Uterus (tissue), 3 donors: ENCODE measurements at regions not wholly inside any gene's neighbourhood (a gene's known extent, or its start where the extent isn't known, plus 50 kb on each side); places are given as distances from the start of the nearest gene placed in this dataset.

Experiments used
- DNase-seq, 2 donors: peaks; one replicate each; pipeline ENCODE4 v3.0.0-alpha.2; 2019 to 2020
- H3K27ac ChIP-seq, 2 donors: fragments of 200-600 bp; sonication (generic); 1 replicate in 1 of 2; 2 replicates in 1 of 2; pipeline ENCODE4 v1.5.1; 2016 to 2018
- H3K27me3 ChIP-seq, 2 donors: fragments of 200-600 bp; sonication (generic); one replicate each; pipeline ENCODE4 v1.5.1; 2018 to 2019; ENCODE audit warnings: control low read depth in 1 of 2
- H3K36me3 ChIP-seq, 2 donors: fragments of 200-600 bp; sonication (generic); one replicate each; pipeline ENCODE4 v1.5.1; 2019; ENCODE audit warnings: control low read depth in 1 of 2
- H3K4me1 ChIP-seq, 2 donors: fragments of 200-600 bp; sonication (generic); one replicate each; pipeline ENCODE4 v1.5.1; 2018 to 2019; ENCODE audit warnings: control low read depth in 1 of 2
- H3K4me3 ChIP-seq, 2 donors: fragments of 200-600 bp; sonication (generic); 1 replicate in 1 of 2; 2 replicates in 1 of 2; pipeline ENCODE4 v1.5.1; 2018 to 2019; ENCODE audit warnings: mild to moderate bottlenecking in 1 of 2
- H3K9me3 ChIP-seq, 2 donors: fragments of 200-600 bp; sonication (generic); one replicate each; pipeline ENCODE4 v1.5.1; 2019; ENCODE audit warnings: control low read depth in 1 of 2
- POLR2A ChIP-seq, 2 donors: fragments of 450-650 bp; IDR thresholded peaks; one replicate each; pipeline ENCODE4 v1.6.1; 2016; ENCODE audit warnings: antibody characterized with exemption in 2 of 2, mild to moderate bottlenecking in 1 of 2, moderate library complexity in 1 of 2
- intact Hi-C: fragments of 100-400 bp; cut with DNase I; formaldehyde crosslinking; loops from one replicate; pipeline ENCODE4 v1.15.1; 2023; ENCODE audit warnings: low total_unique reads
- TF ChIP-seq, protein P1 (sequence below), 4 experiments: fragments of 200-600 bp in 2 of 4; fragments of 450-650 bp in 2 of 4; sonication (generic) in 2 of 4; IDR thresholded peaks; one replicate each; pipeline ENCODE4 v1.5.1; 2016 to 2019; ENCODE audit warnings: antibody characterized with exemption in 4 of 4, mild to moderate bottlenecking in 2 of 4, moderate library complexity in 1 of 4
- donor health status: DM: yes; HTN: yes; CAD: no.

DNA sequence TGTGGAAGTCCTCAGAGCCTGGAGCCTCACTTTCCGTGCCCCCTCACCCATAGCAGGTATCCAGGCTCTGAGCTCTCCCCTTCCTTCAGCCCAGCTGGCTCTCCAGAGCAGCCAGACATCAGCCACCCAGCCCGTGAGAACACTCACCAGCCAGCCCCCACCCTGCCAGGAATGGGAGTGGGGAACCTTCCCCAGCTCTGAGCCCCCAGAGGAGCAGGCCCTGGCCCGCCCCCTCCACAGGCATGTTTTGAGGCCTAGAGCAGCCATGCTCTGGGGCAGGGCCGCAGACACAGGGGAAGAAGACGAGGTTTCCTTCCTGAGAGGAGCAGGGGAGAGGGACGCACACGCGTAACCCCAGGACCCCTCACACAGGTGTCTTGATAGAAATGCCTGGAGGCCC is 70.0 kb upstream of the COL13A1 start:
- no peaks in the 10 kb centered on the region for H3K36me3 ChIP-seq
- no peaks in the 10 kb centered on the region for H3K4me1 ChIP-seq
- H3K27me3 ChIP-seq = no peaks in the 10 kb centered on the region
- intact Hi-C loops = no loop called here
- no peak overlapping the region for H3K4me3 ChIP-seq
- DNase-seq = no peak
- H3K9me3 ChIP-seq = no peaks in the 10 kb centered on the region
- H3K27ac ChIP-seq = no peak overlapping the region
- TF ChIP-seq POLR2A (IDR thresholded peaks at IDR 0.05) = no peak

DNA sequence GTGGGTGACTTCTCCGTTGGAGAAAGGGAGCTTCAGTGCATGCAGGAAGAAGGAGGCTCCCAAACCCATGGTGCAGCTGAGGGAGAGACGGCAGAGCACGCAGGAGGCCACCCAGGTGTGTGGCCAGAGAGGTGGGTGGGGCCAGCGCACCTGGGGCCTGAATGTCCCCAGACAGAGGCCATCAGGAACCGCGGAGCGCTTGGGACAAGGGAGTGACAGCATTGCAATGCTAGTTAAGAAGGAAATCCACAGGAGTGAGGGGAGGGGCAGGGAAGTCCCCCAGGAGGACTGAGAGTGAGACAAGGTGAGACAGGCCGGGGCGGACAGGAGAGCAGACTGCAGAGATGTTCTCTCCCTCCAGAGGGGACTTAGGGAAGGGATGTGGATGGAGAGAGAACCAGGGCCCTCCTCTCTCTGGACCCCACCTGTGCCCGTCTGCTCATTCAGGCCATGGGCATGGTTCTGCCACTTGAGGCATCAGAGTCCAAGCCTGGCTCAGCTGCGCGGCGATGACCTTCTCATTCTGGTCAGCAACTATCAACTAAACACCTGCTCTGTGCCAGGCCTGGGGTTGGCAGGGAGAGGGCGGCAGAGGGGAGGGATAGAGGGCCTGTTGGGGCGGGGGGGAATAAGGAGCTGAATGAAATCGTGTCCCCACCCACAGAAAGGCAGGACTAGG is 69.4 kb upstream of the COL13A1 start:
- H3K9me3 ChIP-seq = no peaks in the 10 kb centered on the region
- no peaks in the 10 kb centered on the region for H3K27me3 ChIP-seq
- H3K4me1 ChIP-seq = no peaks in the 10 kb centered on the region
- no peak for DNase-seq
- H3K27ac ChIP-seq = no peak overlapping the region
- no peak for TF ChIP-seq POLR2A (IDR thresholded peaks at IDR 0.05)
- TF ChIP-seq, protein P1, sequence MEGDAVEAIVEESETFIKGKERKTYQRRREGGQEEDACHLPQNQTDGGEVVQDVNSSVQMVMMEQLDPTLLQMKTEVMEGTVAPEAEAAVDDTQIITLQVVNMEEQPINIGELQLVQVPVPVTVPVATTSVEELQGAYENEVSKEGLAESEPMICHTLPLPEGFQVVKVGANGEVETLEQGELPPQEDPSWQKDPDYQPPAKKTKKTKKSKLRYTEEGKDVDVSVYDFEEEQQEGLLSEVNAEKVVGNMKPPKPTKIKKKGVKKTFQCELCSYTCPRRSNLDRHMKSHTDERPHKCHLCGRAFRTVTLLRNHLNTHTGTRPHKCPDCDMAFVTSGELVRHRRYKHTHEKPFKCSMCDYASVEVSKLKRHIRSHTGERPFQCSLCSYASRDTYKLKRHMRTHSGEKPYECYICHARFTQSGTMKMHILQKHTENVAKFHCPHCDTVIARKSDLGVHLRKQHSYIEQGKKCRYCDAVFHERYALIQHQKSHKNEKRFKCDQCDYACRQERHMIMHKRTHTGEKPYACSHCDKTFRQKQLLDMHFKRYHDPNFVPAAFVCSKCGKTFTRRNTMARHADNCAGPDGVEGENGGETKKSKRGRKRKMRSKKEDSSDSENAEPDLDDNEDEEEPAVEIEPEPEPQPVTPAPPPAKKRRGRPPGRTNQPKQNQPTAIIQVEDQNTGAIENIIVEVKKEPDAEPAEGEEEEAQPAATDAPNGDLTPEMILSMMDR (IDR thresholded peaks at IDR 0.05) = no peak
- intact Hi-C loops = no loop called here
- H3K36me3 ChIP-seq = no peaks in the 10 kb centered on the region
- no peak overlapping the region for H3K4me3 ChIP-seq

DNA sequence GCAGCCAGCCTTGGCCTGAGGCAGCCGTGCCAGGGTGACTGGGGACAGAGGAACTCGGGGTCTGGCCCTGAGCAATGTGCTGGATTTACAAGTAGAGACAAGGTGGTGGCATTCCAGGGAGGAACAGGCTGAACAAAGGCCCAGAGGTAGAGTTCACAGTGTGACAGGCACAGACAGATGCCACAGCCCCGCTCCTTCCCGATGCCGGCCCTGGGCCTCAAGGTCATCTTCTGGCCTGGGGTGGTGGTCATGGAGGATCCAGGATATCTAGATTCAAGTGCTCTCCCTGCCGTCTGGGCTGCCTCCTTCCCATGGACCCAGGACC is 68.9 kb upstream of the COL13A1 start:
- H3K4me3 ChIP-seq = no peak overlapping the region
- TF ChIP-seq, protein P1 (IDR thresholded peaks at IDR 0.05) = no peak
- TF ChIP-seq POLR2A (IDR thresholded peaks at IDR 0.05) = no peak
- DNase-seq = no peak
- H3K4me1 ChIP-seq = no peaks in the 10 kb centered on the region
- no peaks in the 10 kb centered on the region for H3K9me3 ChIP-seq
- H3K36me3 ChIP-seq = no peaks in the 10 kb centered on the region
- intact Hi-C loops = no loop called here
- no peaks in the 10 kb centered on the region for H3K27me3 ChIP-seq
- no peak overlapping the region for H3K27ac ChIP-seq

DNA sequence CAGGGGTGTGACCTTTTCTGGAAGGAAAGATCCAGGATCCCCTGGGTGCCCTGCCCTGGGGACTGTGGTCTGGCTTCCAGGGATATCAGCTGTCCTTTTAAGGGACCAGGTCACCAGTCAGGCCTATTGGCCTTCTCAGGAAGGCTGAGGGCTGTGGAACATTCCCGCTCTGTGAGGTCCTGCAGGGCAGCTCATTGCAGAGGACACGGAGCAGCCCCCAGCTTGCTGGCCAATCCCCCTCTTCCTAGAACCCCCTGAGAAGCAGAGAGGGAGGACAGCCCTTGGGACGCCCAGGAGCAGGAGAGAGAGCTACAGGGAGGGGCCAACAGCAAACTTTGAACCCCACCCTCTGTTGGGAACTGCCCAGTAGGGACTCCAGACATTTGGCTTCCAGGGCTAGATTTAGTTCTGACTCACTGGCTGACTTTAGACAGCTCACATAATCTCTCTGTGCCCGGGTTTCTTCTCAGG is 67.9 kb upstream of the COL13A1 start:
- H3K4me1 ChIP-seq = no peaks in the 10 kb centered on the region
- no peaks in the 10 kb centered on the region for H3K27me3 ChIP-seq
- no peaks in the 10 kb centered on the region for H3K36me3 ChIP-seq
- no peaks in the 10 kb centered on the region for H3K9me3 ChIP-seq
- intact Hi-C loops = no loop called here
- no peak overlapping the region for H3K4me3 ChIP-seq
- H3K27ac ChIP-seq = no peak overlapping the region
- DNase-seq = no peak
- TF ChIP-seq POLR2A (IDR thresholded peaks at IDR 0.05) = no peak
- TF ChIP-seq, protein P1 (IDR thresholded peaks at IDR 0.05) = no peak

DNA sequence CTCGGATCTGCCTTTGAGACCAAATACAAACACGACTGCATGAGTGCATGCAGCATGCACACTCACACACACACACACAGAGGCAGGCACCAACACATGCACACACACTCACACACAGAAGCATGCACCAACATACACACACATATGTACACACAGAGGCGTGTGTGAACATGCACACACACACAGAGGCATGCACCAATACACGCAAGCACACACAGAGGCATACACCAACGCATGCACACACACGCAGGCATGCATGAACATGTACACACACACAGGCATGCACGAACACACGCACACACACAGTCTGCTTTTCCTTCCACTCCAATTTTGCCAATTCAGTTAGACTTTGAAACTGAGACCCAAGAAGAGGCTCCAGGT is 67.3 kb upstream of the COL13A1 start:
- TF ChIP-seq, protein P1 (IDR thresholded peaks at IDR 0.05) = no peak
- TF ChIP-seq POLR2A (IDR thresholded peaks at IDR 0.05) = no peak
- Histone ChIP-seq H3K36me3 (no peaks in the 10 kb centered on the region), H3K27me3 (no peaks in the 10 kb centered on the region), H3K4me1 (no peaks in the 10 kb centered on the region), H3K9me3 (no peaks in the 10 kb centered on the region), H3K4me3 (no peak overlapping the region), H3K27ac (no peak overlapping the region)
- intact Hi-C loops = no loop called here
- no peak for DNase-seq
